GM18520 (cell line): ENCODE measurements at regions not wholly inside any gene's neighbourhood (a gene's known extent, or its start where the extent isn't known, plus 50 kb on each side); places are given as distances from the start of the nearest gene placed in this dataset.

Experiments used
- ATAC-seq: cut with Tn5 transposase; IDR thresholded peaks from one replicate; pipeline ENCODE4 v1.9.1; 2021; ENCODE audit not compliant: unreplicated experiment

GRCh38 chr3:44074181-44074580 lies 167.5 kb upstream of the TOPAZ1 start:
- no peak for ATAC-seq

- ATAC-seq, result no peak
Measured at GRCh38 chr3:44076221-44076829, 165.4 kb upstream of the TOPAZ1 start.

GRCh38 chr3:44077267-44077666 lies 164.4 kb upstream of the TOPAZ1 start:
- ATAC-seq, result no peak

GRCh38 chr3:44078863-44079262 lies 162.8 kb upstream of the TOPAZ1 start:
- no peak for ATAC-seq

GRCh38 chr3:44079916-44080315 lies 161.8 kb upstream of the TOPAZ1 start:
- no peak for ATAC-seq

- ATAC-seq, result no peak
Measured at GRCh38 chr3:44080474-44081072, 161.1 kb upstream of the TOPAZ1 start.

GRCh38 chr3:44090036-44090435 lies 151.7 kb upstream of the TOPAZ1 start:
- no peak for ATAC-seq

- ATAC-seq, result no peak
Measured at GRCh38 chr3:44092497-44092896, 149.2 kb upstream of the TOPAZ1 start.

- no peak for ATAC-seq
Measured at GRCh38 chr3:44093531-44093930, 148.2 kb upstream of the TOPAZ1 start.

- no peak for ATAC-seq
Measured at GRCh38 chr3:44098656-44099415, 142.8 kb upstream of the TOPAZ1 start.

- no peak for ATAC-seq
Measured at GRCh38 chr3:44099566-44100297, 142.0 kb upstream of the TOPAZ1 start.

GRCh38 chr3:44100298-44100695 lies 141.4 kb upstream of the TOPAZ1 start:
- no peak for ATAC-seq

GRCh38 chr3:44104043-44104442 lies 137.6 kb upstream of the TOPAZ1 start:
- no peak for ATAC-seq

- peak; percentile 83 for ATAC-seq
Measured at GRCh38 chr3:44104668-44105321, 136.9 kb upstream of the TOPAZ1 start.

- no peak for ATAC-seq
Measured at GRCh38 chr3:44105571-44105970, 136.1 kb upstream of the TOPAZ1 start.

GRCh38 chr3:44106756-44107155 lies 134.9 kb upstream of the TOPAZ1 start:
- no peak for ATAC-seq

- no peak for ATAC-seq
Measured at GRCh38 chr3:44108481-44108880, 133.2 kb upstream of the TOPAZ1 start.

GRCh38 chr3:44109771-44110361 lies 131.8 kb upstream of the TOPAZ1 start:
- no peak for ATAC-seq

- no peak for ATAC-seq
Measured at GRCh38 chr3:44110648-44111047, 131.0 kb upstream of the TOPAZ1 start.

- ATAC-seq, result no peak
Measured at GRCh38 chr3:44111482-44111881, 130.2 kb upstream of the TOPAZ1 start.

GRCh38 chr3:44114142-44114541 lies 127.5 kb upstream of the TOPAZ1 start:
- ATAC-seq, result no peak
